Naive thymus-derived CD4-positive, alpha-beta T cell (primary cell): ENCODE measurements at regions not wholly inside any gene's neighbourhood (a gene's known extent, or its start where the extent isn't known, plus 50 kb on each side); places are given as distances from the start of the nearest gene placed in this dataset.
"Not testable (repeated sequence)": the region's sequence is repeated elsewhere in the genome, so short reads cannot be mapped to it uniquely, and the experiment has no call there.

ENCODE experiments used
- ATAC-seq: fragments of 150-1000 bp; cut with Tn5 transposase; 2 replicates; pipeline ENCODE4 v1.10.0; 2021; ENCODE audit warnings: mild to moderate bottlenecking, moderate library complexity
- CTCF ChIA-PET: fragments of 350-600 bp; sonication (Branson Sonifier 250); formaldehyde crosslinking; loops from one replicate; lab custom pipeline; 2021; ENCODE audit warnings: antibody characterized with exemption; lab: Charles Lee
- POLR2A ChIA-PET: fragments of 350-600 bp; sonication (Branson Sonifier 250); formaldehyde crosslinking; loops from one replicate; lab custom pipeline; 2021; ENCODE audit warnings: antibody characterized with exemption, inconsistent platforms; lab: Charles Lee
- DNase-seq, 9 donors: peaks; one replicate each; pipeline versions ENCODE4 v3.0.0 to v3.0.0-alpha.2; 2020 to 2022; ENCODE audit warnings: mixed read lengths in 1 of 9
- H3K27ac ChIP-seq: one replicate; pipeline ENCODE4 v1.7.0; 2013; ENCODE audit warnings: mild to moderate bottlenecking, low read depth, low read length, moderate library complexity
- H3K27me3 ChIP-seq, 2 donors: one replicate each; pipeline ENCODE4 v1.7.0; 2013; ENCODE audit warnings: low read length in 2 of 2, mild to moderate bottlenecking in 2 of 2, moderate library complexity in 2 of 2; ENCODE audit not compliant: control insufficient read depth in 2 of 2, insufficient read depth in 2 of 2
- H3K36me3 ChIP-seq, 3 experiments: 1 replicate in 2 of 3; 2 replicates in 1 of 3; pipeline ENCODE4 v1.7.0; 2013; ENCODE audit warnings: low read length in 3 of 3, mild to moderate bottlenecking in 3 of 3, moderate library complexity in 1 of 3; ENCODE audit not compliant: insufficient read depth in 3 of 3, control insufficient read depth in 2 of 3
- H3K4me1 ChIP-seq, 2 donors: one replicate each; pipeline ENCODE4 v1.7.0; 2013; ENCODE audit warnings: low read length in 2 of 2, mild to moderate bottlenecking in 2 of 2, moderate library complexity in 1 of 2; ENCODE audit not compliant: control insufficient read depth in 2 of 2, insufficient read depth in 2 of 2
- H3K4me3 ChIP-seq: 2 replicates; pipeline ENCODE4 v1.7.0; 2013; ENCODE audit warnings: mild to moderate bottlenecking, low read length
- H3K9me3 ChIP-seq, 3 experiments: 1 replicate in 2 of 3; 2 replicates in 1 of 3; pipeline ENCODE4 v1.7.0; 2013; ENCODE audit warnings: low read length in 3 of 3; ENCODE audit not compliant: control insufficient read depth in 2 of 3
- H3K27ac Mint-ChIP-seq, 9 donors: one replicate each; pipeline ENCODE4 v1.8.0; 2020 to 2022; ENCODE audit warnings: mixed read lengths in 9 of 9, mild to moderate bottlenecking in 8 of 9, moderate library complexity in 5 of 9, inconsistent platforms in 2 of 9
- H3K27me3 Mint-ChIP-seq, 5 donors: one replicate each; pipeline ENCODE4 v1.8.0; 2021 to 2022; ENCODE audit warnings: mixed read lengths in 5 of 5, mild to moderate bottlenecking in 1 of 5
- H3K36me3 Mint-ChIP-seq, 5 donors: one replicate each; pipeline ENCODE4 v1.8.0; 2020 to 2022; ENCODE audit warnings: mixed read lengths in 5 of 5, mild to moderate bottlenecking in 3 of 5, inconsistent platforms in 1 of 5
- H3K4me1 Mint-ChIP-seq, 7 donors: one replicate each; pipeline ENCODE4 v1.8.0; 2020 to 2022; ENCODE audit warnings: mixed read lengths in 7 of 7, mild to moderate bottlenecking in 3 of 7, inconsistent platforms in 1 of 7
- H3K4me3 Mint-ChIP-seq, 10 donors: one replicate each; pipeline ENCODE4 v1.8.0; 2020 to 2022; ENCODE audit warnings: mild to moderate bottlenecking in 10 of 10, mixed read lengths in 10 of 10, moderate library complexity in 6 of 10, inconsistent platforms in 2 of 10
- H3K9me3 Mint-ChIP-seq, 11 donors: one replicate each; pipeline ENCODE4 v1.8.0; 2020 to 2022; ENCODE audit warnings: mixed read lengths in 11 of 11, mild to moderate bottlenecking in 4 of 11, inconsistent platforms in 1 of 11, moderate library complexity in 1 of 11
- intact Hi-C, 2 donors: fragments of 100-400 bp; cut with micrococcal nuclease; formaldehyde crosslinking; loops; one replicate each; pipeline ENCODE4 v1.15.1; 2023

DNA sequence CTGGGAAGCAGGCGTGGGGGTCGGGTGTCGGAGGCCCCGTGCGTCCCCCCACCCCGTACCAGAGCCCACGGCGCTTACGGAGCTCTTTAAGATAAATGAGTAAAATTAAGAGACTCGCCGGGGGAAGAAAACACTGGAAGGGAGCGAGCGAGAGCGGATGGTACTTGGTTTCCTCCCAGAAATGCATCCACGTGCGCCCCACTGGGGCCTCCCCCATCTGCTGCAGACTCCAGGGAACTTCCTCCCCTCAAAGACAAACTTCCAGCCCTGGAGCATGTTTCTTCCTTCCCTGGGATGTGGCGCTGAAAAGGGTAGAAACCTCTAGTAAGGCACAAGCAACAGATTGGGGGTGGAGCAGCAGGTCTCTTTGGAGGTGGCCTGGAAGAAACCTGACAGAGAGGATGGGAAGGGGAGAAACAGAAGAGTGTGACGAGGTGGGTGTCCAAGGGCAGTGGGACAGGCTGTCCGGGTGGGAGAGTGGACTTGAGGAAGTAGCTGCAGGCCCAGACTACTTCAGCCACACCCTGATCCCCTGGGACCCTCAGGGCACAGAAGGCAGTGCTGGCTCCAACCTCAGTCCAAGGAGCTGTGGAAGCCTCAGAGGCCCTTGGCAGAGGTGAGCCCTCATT is 91.2 kb downstream of the TRIM43 start:
- intact Hi-C loops, H3K36me3 Mint-ChIP-seq, H3K9me3 Mint-ChIP-seq, H3K27ac Mint-ChIP-seq, POLR2A ChIA-PET, ATAC-seq, H3K4me1 ChIP-seq, H3K27me3 ChIP-seq, CTCF ChIA-PET, H3K9me3 ChIP-seq, H3K4me3 ChIP-seq, H3K27ac ChIP-seq, DNase-seq, H3K36me3 ChIP-seq: not testable (repeated sequence)
- H3K4me1 Mint-ChIP-seq: peaks cover 10 to 17% (median 10%) of the 10 kb centered on the region in 7 donors
- peaks cover 12 to 51% (median 41%) of the 10 kb centered on the region in 5 donors for H3K27me3 Mint-ChIP-seq
- H3K4me3 Mint-ChIP-seq: peak overlapping the region in 9 of 10 donors; percentile 54 to 88 (median 68)

DNA sequence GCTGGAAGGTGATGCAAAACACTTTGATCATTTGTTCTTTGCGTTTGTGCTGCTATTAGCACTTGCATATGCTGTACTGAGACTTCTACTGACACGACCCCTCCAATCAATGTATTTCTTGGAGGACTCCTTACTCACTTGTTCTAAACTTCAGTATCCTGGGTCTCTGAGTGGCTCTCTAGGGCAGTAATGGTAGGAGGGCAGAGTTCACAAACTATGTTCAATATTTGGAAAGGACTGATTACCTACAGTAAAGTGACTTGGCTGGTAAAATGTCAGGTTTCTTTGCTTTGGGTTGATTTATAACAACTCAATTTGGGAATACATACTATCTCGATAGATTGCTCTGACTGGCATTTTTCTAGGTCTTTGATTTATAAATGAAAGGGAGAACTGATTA is 93.7 kb downstream of the TRIM43 start:
- H3K4me3 Mint-ChIP-seq: no peak overlapping the region
- peaks cover 12 to 38% (median 31%) of the 10 kb centered on the region in 5 donors for H3K27me3 Mint-ChIP-seq
- DNase-seq: no peak
- ChIA-PET POLR2A (no interaction called here), CTCF (no interaction called here)
- intact Hi-C loops: no loop called here
- H3K36me3 Mint-ChIP-seq: peaks cover 0 to 3% (median 0%) of the 10 kb centered on the region in 5 donors
- ATAC-seq: no peak
- Histone ChIP-seq H3K27me3 (no peaks in the 10 kb centered on the region), H3K4me3 (no peak overlapping the region), H3K36me3 (no peaks in the 10 kb centered on the region), H3K27ac (no peak overlapping the region), H3K4me1 (no peaks in the 10 kb centered on the region), H3K9me3 (no peaks in the 10 kb centered on the region)
- H3K27ac Mint-ChIP-seq: no peak overlapping the region
- H3K4me1 Mint-ChIP-seq: peaks cover 10 to 17% (median 10%) of the 10 kb centered on the region in 7 donors
- H3K9me3 Mint-ChIP-seq: peaks cover 0 to 3% (median 0%) of the 10 kb centered on the region in 11 donors

DNA sequence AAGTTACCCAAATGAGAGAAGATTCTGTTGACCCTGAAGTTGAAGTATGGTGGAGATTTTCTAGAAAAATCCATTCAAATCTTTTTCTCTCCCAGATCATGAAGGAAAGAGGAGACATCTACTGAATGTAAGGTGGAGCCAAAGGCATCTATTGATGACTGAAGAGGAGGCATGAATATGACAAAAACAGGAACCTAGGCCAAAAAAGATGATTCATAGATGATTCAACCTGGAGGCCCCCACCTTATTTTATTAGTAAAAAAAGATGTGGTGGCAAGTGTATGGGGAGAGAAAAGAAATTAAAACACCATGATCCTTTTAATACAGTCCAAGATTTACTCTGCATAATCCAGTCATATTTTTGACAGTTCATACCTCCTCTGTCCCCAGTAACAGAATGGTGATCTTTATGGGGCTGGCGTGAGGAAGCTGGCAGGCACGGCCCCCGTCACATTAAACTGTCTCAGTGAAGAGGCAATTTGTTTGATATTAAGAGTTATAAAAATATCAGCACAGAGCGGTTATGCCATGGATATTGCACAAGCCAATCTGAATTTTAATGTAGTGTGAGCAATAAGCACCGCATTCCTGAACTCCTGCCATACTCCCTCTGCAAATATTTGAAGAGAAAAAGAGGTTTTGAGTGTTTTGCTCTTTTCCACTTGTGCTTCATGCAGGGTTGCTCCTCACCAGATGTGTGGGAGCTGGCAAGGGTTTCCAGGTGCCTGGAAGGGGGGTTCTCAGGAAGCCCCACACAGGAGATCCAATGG is 94.4 kb downstream of the TRIM43 start:
- H3K27ac Mint-ChIP-seq, H3K4me1 ChIP-seq, H3K9me3 Mint-ChIP-seq, intact Hi-C loops, ATAC-seq, H3K9me3 ChIP-seq, H3K4me3 Mint-ChIP-seq, H3K27ac ChIP-seq, H3K4me3 ChIP-seq, H3K36me3 Mint-ChIP-seq, CTCF ChIA-PET, DNase-seq, H3K27me3 ChIP-seq, H3K36me3 ChIP-seq, POLR2A ChIA-PET: not testable (repeated sequence)
- Mint-ChIP-seq H3K4me1 (peaks cover 10 to 17% (median 10%) of the 10 kb centered on the region in 7 donors), H3K27me3 (peaks cover 12 to 38% (median 27%) of the 10 kb centered on the region in 5 donors)

DNA sequence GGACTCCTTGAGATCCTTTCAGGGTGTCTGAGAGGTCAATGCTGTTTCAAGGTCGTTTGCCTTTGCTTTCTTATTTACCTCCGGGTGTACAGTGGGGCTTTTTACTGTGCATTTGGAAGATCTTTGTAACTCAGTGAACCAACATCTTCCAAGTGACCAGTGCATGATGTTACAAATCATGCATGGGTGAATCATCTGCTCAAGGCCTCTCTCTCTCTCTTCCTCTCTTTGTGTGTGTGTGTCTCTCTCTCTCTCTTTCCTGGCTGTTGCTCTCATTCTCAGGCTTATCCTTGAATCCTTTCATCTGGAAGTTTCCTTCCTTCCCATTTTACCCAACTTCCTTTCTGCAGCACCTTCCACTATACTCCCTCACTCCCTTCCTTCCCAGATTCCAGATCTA is 96.1 kb downstream of the TRIM43 start:
- H3K9me3 ChIP-seq, H3K36me3 ChIP-seq, DNase-seq, H3K27ac Mint-ChIP-seq, H3K4me1 Mint-ChIP-seq, CTCF ChIA-PET, H3K36me3 Mint-ChIP-seq, H3K4me1 ChIP-seq, POLR2A ChIA-PET, H3K9me3 Mint-ChIP-seq, ATAC-seq, H3K4me3 Mint-ChIP-seq, H3K4me3 ChIP-seq, H3K27me3 ChIP-seq, intact Hi-C loops, H3K27ac ChIP-seq: not testable (repeated sequence)
- peaks cover 5 to 33% (median 20%) of the 10 kb centered on the region in 5 donors for H3K27me3 Mint-ChIP-seq

DNA sequence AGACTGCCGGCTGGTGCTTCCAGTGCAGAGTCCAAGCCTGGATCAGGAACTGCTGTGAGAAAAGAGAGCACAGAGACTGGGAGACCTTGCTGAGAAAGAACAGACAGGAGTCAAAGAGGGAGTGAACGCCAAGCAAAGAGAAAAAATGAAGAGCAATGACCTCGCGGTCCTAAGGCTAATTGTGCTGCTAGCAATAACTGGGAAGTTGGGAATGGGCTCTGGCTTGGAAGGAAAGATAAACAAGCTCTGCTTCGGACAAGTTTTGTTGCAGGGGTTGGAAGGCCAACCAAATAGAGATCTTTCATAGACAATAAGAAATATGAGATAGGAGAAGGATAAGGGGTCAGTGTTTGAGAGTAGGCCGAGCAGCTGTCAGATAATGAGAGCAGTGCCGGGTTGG is 99.4 kb downstream of the TRIM43 start:
- H3K4me3 Mint-ChIP-seq, H3K36me3 ChIP-seq, DNase-seq, H3K9me3 ChIP-seq, H3K4me1 ChIP-seq, ATAC-seq, POLR2A ChIA-PET, CTCF ChIA-PET, H3K27ac Mint-ChIP-seq, intact Hi-C loops, H3K9me3 Mint-ChIP-seq, H3K4me3 ChIP-seq, H3K27me3 ChIP-seq, H3K27ac ChIP-seq, H3K36me3 Mint-ChIP-seq, H3K4me1 Mint-ChIP-seq: not testable (repeated sequence)
- H3K27me3 Mint-ChIP-seq: peaks cover 8 to 21% (median 18%) of the 10 kb centered on the region in 5 donors

DNA sequence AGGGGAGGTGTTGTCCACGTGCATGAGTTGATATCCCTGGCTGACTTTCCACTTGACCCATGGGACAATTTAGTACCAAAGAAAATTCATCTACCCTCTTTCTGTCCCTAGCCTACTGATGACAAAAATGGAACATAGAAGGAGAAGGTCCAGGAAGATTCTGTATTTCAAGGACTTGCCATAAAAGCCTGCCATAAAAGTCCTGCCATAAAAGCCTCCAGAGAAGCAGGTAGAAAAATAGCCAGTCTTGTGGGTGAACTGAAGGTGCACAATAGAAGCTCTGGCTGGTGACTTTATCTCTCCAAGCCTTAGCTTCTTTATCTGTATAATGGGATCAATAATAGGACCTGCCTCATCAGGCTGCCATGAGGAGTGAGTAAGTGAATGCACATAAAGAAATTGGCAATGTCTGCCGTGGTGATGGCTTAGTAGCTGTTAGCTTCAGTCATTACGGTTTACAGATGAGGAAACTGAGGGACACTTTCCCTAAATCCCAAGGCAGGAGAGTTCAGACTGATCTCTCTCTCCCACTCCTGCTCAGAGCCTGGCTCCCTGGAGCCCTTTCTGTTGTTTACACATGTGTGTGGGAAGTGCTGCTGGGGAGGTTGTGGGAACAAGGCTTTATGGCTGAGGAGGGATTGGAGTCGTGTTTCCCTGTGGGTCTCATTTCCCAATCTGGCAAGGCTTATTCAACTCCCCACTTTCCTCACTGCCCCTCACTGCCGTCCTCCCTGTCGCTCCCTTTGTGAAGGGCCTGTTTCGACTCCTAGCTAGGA is 101.5 kb downstream of the TRIM43 start:
- POLR2A ChIA-PET, H3K4me3 ChIP-seq, ATAC-seq, H3K4me3 Mint-ChIP-seq, H3K36me3 ChIP-seq, H3K4me1 Mint-ChIP-seq, intact Hi-C loops, H3K9me3 Mint-ChIP-seq, CTCF ChIA-PET, H3K27ac ChIP-seq, H3K4me1 ChIP-seq, H3K36me3 Mint-ChIP-seq, H3K9me3 ChIP-seq, DNase-seq, H3K27me3 ChIP-seq, H3K27ac Mint-ChIP-seq: not testable (repeated sequence)
- peaks cover 25 to 32% (median 29%) of the 10 kb centered on the region in 5 donors for H3K27me3 Mint-ChIP-seq
